CD4-positive, CD25-positive, alpha-beta regulatory T cell (primary cell): ENCODE measurements at regions not wholly inside any gene's neighbourhood (a gene's known extent, or its start where the extent isn't known, plus 50 kb on each side); places are given as distances from the start of the nearest gene placed in this dataset.

Experiments
- ATAC-seq, 2 donors: fragments of 150-1000 bp; cut with Tn5 transposase; one replicate each; pipeline ENCODE4 v1.10.0; 2021; ENCODE audit warnings: low read depth in 2 of 2, moderate number of reproducible peaks in 2 of 2, moderate library complexity in 1 of 2
- DNase-seq, 3 donors: peaks; one replicate each; pipeline versions ENCODE4 v3.0.0 to v3.0.0-alpha.2; 2012 to 2022; ENCODE audit warnings: mixed read lengths in 1 of 3
- H3K27ac ChIP-seq: one replicate; pipeline ENCODE4 v1.7.0; 2013; ENCODE audit warnings: mild to moderate bottlenecking, low read length; ENCODE audit not compliant: insufficient read depth, poor library complexity, severe bottlenecking
- H3K27me3 ChIP-seq: one replicate; pipeline ENCODE4 v1.7.0; 2013; ENCODE audit warnings: low read length; ENCODE audit not compliant: control insufficient read depth, insufficient read depth
- H3K36me3 ChIP-seq: one replicate; pipeline ENCODE4 v1.7.0; 2013; ENCODE audit warnings: mild to moderate bottlenecking, low read length, moderate library complexity; ENCODE audit not compliant: control insufficient read depth, insufficient read depth
- H3K4me1 ChIP-seq: 2 replicates; pipeline ENCODE4 v1.7.0; 2013; ENCODE audit warnings: mild to moderate bottlenecking, low read length; ENCODE audit not compliant: insufficient read depth, control insufficient read depth, poor library complexity, severe bottlenecking
- H3K4me3 ChIP-seq: one replicate; pipeline ENCODE4 v1.7.0; 2013; ENCODE audit warnings: low read depth, mild to moderate bottlenecking, low read length, moderate library complexity
- H3K9me3 ChIP-seq, 2 experiments: 1 replicate in 1 of 2; 2 replicates in 1 of 2; pipeline ENCODE4 v1.7.0; 2013; ENCODE audit warnings: low read length in 2 of 2, mild to moderate bottlenecking in 1 of 2, moderate library complexity in 1 of 2; ENCODE audit not compliant: control insufficient read depth in 2 of 2
- H3K27ac Mint-ChIP-seq, 3 donors: one replicate each; pipeline ENCODE4 v1.8.0; 2020 to 2022; ENCODE audit warnings: mild to moderate bottlenecking in 3 of 3, mixed read lengths in 3 of 3, moderate library complexity in 2 of 3
- H3K27me3 Mint-ChIP-seq: one replicate; pipeline ENCODE4 v1.8.0; 2022; ENCODE audit warnings: mild to moderate bottlenecking, mixed read lengths
- H3K36me3 Mint-ChIP-seq: one replicate; pipeline ENCODE4 v1.8.0; 2020; ENCODE audit warnings: mixed read lengths
- H3K4me1 Mint-ChIP-seq, 4 donors: one replicate each; pipeline ENCODE4 v1.8.0; 2020 to 2022; ENCODE audit warnings: mixed read lengths in 4 of 4, mild to moderate bottlenecking in 1 of 4
- H3K4me3 Mint-ChIP-seq, 4 donors: one replicate each; pipeline ENCODE4 v1.8.0; 2020 to 2022; ENCODE audit warnings: mild to moderate bottlenecking in 4 of 4, mixed read lengths in 4 of 4, moderate library complexity in 3 of 4
- H3K9me3 Mint-ChIP-seq, 7 donors: one replicate each; pipeline ENCODE4 v1.8.0; 2020 to 2022; ENCODE audit warnings: mixed read lengths in 7 of 7, mild to moderate bottlenecking in 3 of 7, moderate library complexity in 2 of 7

GRCh38 chr3:103002425-103003176 is 567.8 kb downstream of the ZPLD1 start:
- Mint-ChIP-seq H3K27ac (no peak overlapping the region), H3K36me3 (no peaks in the 10 kb centered on the region), H3K4me3 (no peak overlapping the region), H3K4me1 (no peaks in the 10 kb centered on the region), H3K27me3 (no peaks in the 10 kb centered on the region), H3K9me3 (peaks cover 0 to 9% (median 3%) of the 10 kb centered on the region in 7 donors)
- ATAC-seq (no peak), DNase-seq (no peak)
- Histone ChIP-seq H3K9me3 (no peaks in the 10 kb centered on the region), H3K4me3 (no peak overlapping the region), H3K27me3 (no peaks in the 10 kb centered on the region), H3K27ac (no peak overlapping the region), H3K4me1 (no peaks in the 10 kb centered on the region), H3K36me3 (no peaks in the 10 kb centered on the region)

DNA sequence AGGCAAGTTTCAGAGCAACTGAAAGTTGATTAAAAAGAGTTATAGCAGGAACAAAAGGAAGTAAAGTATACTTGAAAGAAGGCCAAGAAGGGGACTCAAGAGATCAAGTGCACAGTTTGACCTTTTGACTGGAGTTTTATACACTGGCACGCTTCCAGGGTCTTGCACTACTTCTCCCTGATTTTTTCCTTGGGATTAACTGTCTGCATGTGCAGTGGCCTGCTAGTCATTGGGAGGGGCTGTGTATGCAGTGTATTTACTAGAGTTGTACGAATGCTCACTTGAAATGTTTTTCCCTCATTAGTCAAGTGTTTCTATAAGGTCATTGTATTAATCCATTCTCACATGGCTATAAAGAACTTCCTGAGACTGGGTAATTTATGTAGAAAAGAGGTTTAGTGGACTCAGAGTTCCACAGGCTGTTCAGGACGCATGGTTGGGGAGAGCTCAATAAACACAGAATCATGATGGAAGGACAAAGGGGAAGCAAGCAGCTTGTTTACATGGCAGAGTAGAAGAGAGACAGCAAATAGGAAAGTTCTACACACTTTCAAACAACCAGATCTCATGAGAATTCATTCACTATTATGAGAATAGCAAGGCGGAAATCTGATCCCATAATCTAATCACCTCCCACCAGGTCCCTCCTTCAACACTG is 571.8 kb downstream of the ZPLD1 start:
- no peak overlapping the region for H3K4me3 Mint-ChIP-seq
- Histone ChIP-seq H3K4me1 (no peaks in the 10 kb centered on the region), H3K4me3 (no peak overlapping the region), H3K27ac (no peak overlapping the region), H3K36me3 (no peaks in the 10 kb centered on the region), H3K9me3 (no peaks in the 10 kb centered on the region), H3K27me3 (no peaks in the 10 kb centered on the region)
- H3K9me3 Mint-ChIP-seq: peaks cover 0 to 15% (median 2%) of the 10 kb centered on the region in 7 donors
- H3K27me3 Mint-ChIP-seq: no peaks in the 10 kb centered on the region
- no peak overlapping the region for H3K27ac Mint-ChIP-seq
- H3K4me1 Mint-ChIP-seq: no peaks in the 10 kb centered on the region
- DNase-seq (no peak), ATAC-seq (no peak)
- H3K36me3 Mint-ChIP-seq: no peaks in the 10 kb centered on the region

DNA sequence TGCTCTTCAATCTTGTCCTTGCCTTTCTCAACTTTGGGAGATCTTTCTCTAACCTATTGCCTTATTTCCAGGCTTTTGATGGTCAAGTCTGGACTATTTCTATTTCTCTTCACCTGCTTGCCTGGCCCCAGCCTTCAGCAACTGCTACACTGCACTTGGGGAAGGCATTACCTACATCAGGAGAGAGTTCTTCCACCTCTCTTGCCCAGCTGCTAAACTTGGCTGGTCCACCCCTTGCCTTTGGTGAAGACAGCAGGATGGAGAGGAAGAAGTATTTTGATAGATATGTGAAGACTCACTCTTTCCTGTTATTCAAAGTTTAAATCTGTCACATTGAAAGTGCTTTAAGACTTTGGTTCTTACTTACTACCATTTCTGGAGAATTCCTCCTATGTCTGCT is 574.8 kb downstream of the ZPLD1 start:
- Mint-ChIP-seq H3K4me1 (no peaks in the 10 kb centered on the region), H3K27ac (no peak overlapping the region), H3K9me3 (peaks cover 0 to 18% (median 3%) of the 10 kb centered on the region in 7 donors), H3K4me3 (no peak overlapping the region), H3K36me3 (no peaks in the 10 kb centered on the region), H3K27me3 (no peaks in the 10 kb centered on the region)
- Histone ChIP-seq H3K4me1 (no peaks in the 10 kb centered on the region), H3K36me3 (no peaks in the 10 kb centered on the region), H3K27ac (no peak overlapping the region), H3K4me3 (no peak overlapping the region), H3K9me3 (no peaks in the 10 kb centered on the region), H3K27me3 (no peaks in the 10 kb centered on the region)
- DNase-seq (no peak), ATAC-seq (no peak)

DNA sequence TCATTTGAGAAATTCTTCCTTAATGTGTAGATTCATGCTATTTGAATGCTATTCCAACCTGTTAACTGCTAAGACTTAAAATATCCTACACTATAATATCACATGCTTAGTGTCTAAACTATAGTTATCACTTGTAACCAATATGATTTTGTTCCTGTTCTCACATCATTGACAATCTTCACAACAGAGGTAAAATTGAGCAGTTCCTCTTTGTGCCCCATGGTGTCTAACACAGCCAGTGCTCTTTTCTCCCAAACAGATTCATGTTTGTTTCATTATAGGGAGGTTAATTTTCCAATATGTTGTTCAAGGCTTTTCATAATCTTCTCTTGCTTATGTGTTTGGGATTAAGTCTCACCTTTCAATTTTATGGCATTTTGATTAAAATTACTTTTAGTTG is 591.1 kb downstream of the ZPLD1 start:
- H3K9me3 Mint-ChIP-seq: peaks cover 0 to 4% (median 0%) of the 10 kb centered on the region in 7 donors
- H3K27me3 Mint-ChIP-seq: no peaks in the 10 kb centered on the region
- no peak for DNase-seq
- no peak overlapping the region for H3K4me3 Mint-ChIP-seq
- H3K27ac ChIP-seq: no peak overlapping the region
- no peaks in the 10 kb centered on the region for H3K4me1 ChIP-seq
- no peak for ATAC-seq
- no peaks in the 10 kb centered on the region for H3K9me3 ChIP-seq
- no peaks in the 10 kb centered on the region for H3K36me3 Mint-ChIP-seq
- no peaks in the 10 kb centered on the region for H3K36me3 ChIP-seq
- H3K4me3 ChIP-seq: no peak overlapping the region
- no peaks in the 10 kb centered on the region for H3K4me1 Mint-ChIP-seq
- H3K27ac Mint-ChIP-seq: no peak overlapping the region
- H3K27me3 ChIP-seq: no peaks in the 10 kb centered on the region

DNA sequence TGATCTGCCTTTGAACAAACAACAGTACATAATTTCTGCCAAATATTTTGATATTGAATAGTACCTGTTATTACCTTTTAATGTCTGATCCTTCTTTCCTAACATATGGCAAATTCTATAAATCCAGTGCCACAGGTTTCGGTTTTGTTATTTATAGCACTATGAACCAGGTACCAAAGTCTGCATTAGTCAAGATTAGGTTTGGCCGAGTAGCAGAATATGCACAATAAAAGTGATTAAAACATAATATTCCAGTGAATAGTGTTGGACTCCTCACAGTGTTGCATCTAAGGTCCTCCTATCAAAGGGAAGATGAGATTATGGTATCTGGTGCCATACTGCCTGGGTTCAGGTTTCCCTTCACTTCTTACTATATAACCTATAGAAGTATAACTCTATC is 599.0 kb downstream of the ZPLD1 start:
- Histone ChIP-seq H3K27me3 (no peaks in the 10 kb centered on the region), H3K9me3 (no peaks in the 10 kb centered on the region), H3K36me3 (no peaks in the 10 kb centered on the region), H3K27ac (no peak overlapping the region), H3K4me1 (no peaks in the 10 kb centered on the region), H3K4me3 (no peak overlapping the region)
- Mint-ChIP-seq H3K9me3 (peaks cover 0 to 4% (median 0%) of the 10 kb centered on the region in 7 donors), H3K4me3 (no peak overlapping the region), H3K4me1 (no peaks in the 10 kb centered on the region), H3K36me3 (no peaks in the 10 kb centered on the region), H3K27me3 (no peaks in the 10 kb centered on the region), H3K27ac (no peak overlapping the region)
- DNase-seq (no peak), ATAC-seq (no peak)

DNA sequence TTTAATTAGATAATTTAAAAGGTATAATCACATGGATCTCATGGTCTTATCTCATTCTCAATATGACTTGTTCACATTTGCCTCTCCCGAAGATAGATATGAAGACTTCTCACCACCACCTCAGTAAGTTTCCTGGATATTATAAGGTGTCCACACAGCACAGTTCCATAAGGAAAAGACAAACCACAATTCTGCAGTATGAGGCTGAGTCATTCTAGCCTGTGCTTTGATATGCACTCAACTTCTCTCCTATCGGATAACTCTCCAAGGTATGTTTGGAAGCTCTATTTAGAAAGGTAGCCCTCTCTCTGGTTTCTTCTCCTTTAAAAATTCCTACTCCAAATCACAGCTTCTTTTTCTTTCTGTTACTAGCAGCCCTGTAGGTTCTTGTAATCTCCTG is 612.8 kb downstream of the ZPLD1 start:
- Mint-ChIP-seq H3K4me3 (no peak overlapping the region), H3K36me3 (no peaks in the 10 kb centered on the region), H3K4me1 (no peaks in the 10 kb centered on the region), H3K9me3 (peaks cover 0 to 2% (median 0%) of the 10 kb centered on the region in 7 donors), H3K27me3 (no peaks in the 10 kb centered on the region), H3K27ac (no peak overlapping the region)
- no peak overlapping the region for H3K4me3 ChIP-seq
- H3K27me3 ChIP-seq: no peaks in the 10 kb centered on the region
- ATAC-seq (no peak), DNase-seq (no peak)
- H3K27ac ChIP-seq: no peak overlapping the region
- H3K9me3 ChIP-seq: no peaks in the 10 kb centered on the region
- H3K4me1 ChIP-seq: no peaks in the 10 kb centered on the region
- H3K36me3 ChIP-seq: no peaks in the 10 kb centered on the region

- no peak overlapping the region for H3K27ac ChIP-seq
- ATAC-seq: no peak
These were observed 613.4 kb downstream of the ZPLD1 start for GRCh38 chr3:103048068-103048722.

More at GRCh38 chr3:103048068-103048722, 613.4 kb downstream of the ZPLD1 start:
- Mint-ChIP-seq H3K9me3 (peaks cover 0 to 2% (median 0%) of the 10 kb centered on the region in 7 donors), H3K36me3 (no peaks in the 10 kb centered on the region), H3K4me3 (no peak overlapping the region), H3K4me1 (no peaks in the 10 kb centered on the region), H3K27ac (no peak overlapping the region), H3K27me3 (no peaks in the 10 kb centered on the region)
- no peak for DNase-seq
- no peaks in the 10 kb centered on the region for H3K27me3 ChIP-seq
- no peak overlapping the region for H3K4me3 ChIP-seq
- no peaks in the 10 kb centered on the region for H3K9me3 ChIP-seq
- H3K36me3 ChIP-seq: no peaks in the 10 kb centered on the region
- H3K4me1 ChIP-seq: no peaks in the 10 kb centered on the region
